ENCODE measurements at regions not wholly inside any gene's neighbourhood (a gene's known extent, or its start where the extent isn't known, plus 50 kb on each side); places are given as distances from the start of the nearest gene placed in this dataset.

DNA sequence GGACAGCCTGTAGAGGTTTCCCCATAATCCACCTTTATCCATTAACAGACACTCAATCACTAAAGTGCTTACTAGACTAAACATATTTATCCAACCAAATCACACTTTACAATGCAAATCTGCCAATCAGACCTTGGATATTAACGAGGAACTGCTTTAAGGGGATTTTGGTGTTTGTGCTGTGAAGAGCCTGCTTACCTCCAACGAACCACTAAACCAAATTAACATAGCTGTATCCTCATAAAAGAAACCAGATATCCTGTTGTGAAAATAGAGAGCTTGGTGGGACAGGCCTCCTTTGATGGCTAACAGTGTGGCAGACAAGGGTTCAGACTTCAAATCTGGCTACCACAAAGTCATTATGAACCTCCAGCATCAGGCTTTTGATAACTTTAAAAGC, 252.6 kb upstream of the HAND2 start:
- TF ChIP-seq EP300 (IDR thresholded peaks at IDR 0.05), result no peak
- TF ChIP-seq POLR2A (IDR thresholded peaks at IDR 0.05), result no peak
- TF ChIP-seq, protein P1, sequence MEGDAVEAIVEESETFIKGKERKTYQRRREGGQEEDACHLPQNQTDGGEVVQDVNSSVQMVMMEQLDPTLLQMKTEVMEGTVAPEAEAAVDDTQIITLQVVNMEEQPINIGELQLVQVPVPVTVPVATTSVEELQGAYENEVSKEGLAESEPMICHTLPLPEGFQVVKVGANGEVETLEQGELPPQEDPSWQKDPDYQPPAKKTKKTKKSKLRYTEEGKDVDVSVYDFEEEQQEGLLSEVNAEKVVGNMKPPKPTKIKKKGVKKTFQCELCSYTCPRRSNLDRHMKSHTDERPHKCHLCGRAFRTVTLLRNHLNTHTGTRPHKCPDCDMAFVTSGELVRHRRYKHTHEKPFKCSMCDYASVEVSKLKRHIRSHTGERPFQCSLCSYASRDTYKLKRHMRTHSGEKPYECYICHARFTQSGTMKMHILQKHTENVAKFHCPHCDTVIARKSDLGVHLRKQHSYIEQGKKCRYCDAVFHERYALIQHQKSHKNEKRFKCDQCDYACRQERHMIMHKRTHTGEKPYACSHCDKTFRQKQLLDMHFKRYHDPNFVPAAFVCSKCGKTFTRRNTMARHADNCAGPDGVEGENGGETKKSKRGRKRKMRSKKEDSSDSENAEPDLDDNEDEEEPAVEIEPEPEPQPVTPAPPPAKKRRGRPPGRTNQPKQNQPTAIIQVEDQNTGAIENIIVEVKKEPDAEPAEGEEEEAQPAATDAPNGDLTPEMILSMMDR (IDR thresholded peaks at IDR 0.05), result no peak
- no peaks in the 10 kb centered on the region for H3K9me3 ChIP-seq
- H3K27ac ChIP-seq, result no peak overlapping the region
- no peaks in the 10 kb centered on the region for H3K4me1 ChIP-seq (ENCODE audit: insufficient read depth)
- H3K27me3 ChIP-seq, result no peaks in the 10 kb centered on the region
- no peaks in the 10 kb centered on the region for H3K36me3 ChIP-seq
- H3K4me3 ChIP-seq, result no peak overlapping the region
- intact Hi-C loops (cut with DNase I), result no loop called here
- WGBS, 3 donors, result 47 to 66% (median 57%) methylated on average over 2 of the region's 2 CpGs
- DNase-seq, result no peak

DNA sequence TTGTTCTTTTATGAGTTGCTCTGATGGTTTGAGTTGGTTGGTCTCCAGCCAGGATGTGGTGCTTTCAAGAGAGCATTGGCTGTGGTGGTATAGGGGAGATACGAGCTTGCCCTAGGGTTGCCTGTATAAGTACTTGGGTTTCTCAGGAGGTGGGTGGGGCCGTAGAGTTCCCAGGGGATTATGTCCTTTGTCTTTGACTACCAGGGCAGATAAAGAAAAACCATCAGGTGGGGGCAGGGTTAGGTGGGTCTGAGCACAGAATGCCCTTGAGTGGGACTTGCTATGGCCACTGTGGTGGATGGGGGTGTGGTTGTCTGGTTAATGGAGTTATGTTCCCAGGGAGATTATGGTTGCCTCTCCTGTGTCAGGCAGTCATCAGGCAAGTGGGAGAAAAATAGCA, 247.9 kb upstream of the HAND2 start:
- no peak for DNase-seq

DNA sequence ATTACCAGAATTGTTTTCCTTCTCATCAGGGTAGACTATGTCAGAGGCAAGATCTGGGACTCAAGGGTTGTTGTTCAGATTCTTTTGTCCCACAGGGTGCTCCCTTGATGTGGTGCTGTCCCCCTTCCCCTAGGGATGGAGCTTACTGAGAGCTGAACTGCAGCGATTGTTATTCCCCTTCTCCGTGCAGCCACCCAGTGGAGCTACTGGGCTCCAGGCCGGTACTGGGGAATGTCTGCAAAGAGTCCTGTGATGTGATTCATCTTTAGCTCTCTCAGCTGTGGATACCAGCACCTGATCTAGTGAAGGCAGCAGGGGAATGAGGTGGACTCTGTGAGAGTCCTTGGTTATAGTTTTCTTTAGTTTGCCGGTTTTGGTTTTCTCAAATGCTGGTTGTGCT, 247.4 kb upstream of the HAND2 start:
- Histone ChIP-seq H3K36me3 (no peaks in the 10 kb centered on the region), H3K4me3 (no peak overlapping the region), H3K27ac (no peak overlapping the region), H3K9me3 (no peaks in the 10 kb centered on the region), H3K27me3 (no peaks in the 10 kb centered on the region), H3K4me1 (ENCODE audit: insufficient read depth) (no peaks in the 10 kb centered on the region)
- 81 to 91% (median 88%) methylated on average over 4 of the region's 4 CpGs for WGBS, 3 donors
- DNase-seq, result no peak
- intact Hi-C loops (cut with DNase I), result no loop called here
- no peak for TF ChIP-seq EP300 (IDR thresholded peaks at IDR 0.05)
- no peak for TF ChIP-seq POLR2A (IDR thresholded peaks at IDR 0.05)
- TF ChIP-seq, protein P1 (IDR thresholded peaks at IDR 0.05), result no peak

More for the DNA sequence above, 247.9 kb upstream of the HAND2 start:
- no peak overlapping the region for H3K4me3 ChIP-seq
- TF ChIP-seq EP300 (IDR thresholded peaks at IDR 0.05), result no peak
- TF ChIP-seq, protein P1 (IDR thresholded peaks at IDR 0.05), result no peak
- TF ChIP-seq POLR2A (IDR thresholded peaks at IDR 0.05), result no peak
- no peaks in the 10 kb centered on the region for H3K9me3 ChIP-seq
- H3K27ac ChIP-seq, result no peak overlapping the region
- 81 to 89% (median 84%) methylated on average over 2 of the region's 2 CpGs for WGBS, 3 donors
- no peaks in the 10 kb centered on the region for H3K36me3 ChIP-seq
- no peaks in the 10 kb centered on the region for H3K27me3 ChIP-seq
- no peaks in the 10 kb centered on the region for H3K4me1 ChIP-seq (ENCODE audit: insufficient read depth)
- intact Hi-C loops (cut with DNase I), result no loop called here

DNA sequence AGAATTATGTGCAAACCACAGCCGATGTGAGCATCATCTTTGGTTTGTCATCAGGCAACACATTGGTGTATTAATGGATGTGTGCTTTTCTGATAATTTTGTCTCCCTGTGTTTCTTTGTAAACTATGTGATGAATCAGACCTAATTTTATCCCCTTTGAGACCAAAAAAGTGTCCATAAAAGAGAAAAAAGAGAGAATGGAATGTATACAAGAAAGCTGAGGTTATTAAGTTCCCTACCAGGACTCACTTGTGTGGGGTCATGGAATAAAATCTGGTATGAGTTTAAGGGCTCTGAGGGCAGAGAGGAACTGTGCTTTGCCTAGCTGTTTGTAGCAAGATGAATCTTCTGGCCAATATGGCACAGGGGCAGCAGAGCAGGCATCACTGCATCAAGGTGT, 239.5 kb upstream of the HAND2 start:
- H3K36me3 ChIP-seq, result no peaks in the 10 kb centered on the region
- intact Hi-C loops (cut with DNase I), result no loop called here
- TF ChIP-seq, protein P1 (IDR thresholded peaks at IDR 0.05), result no peak
- TF ChIP-seq POLR2A (IDR thresholded peaks at IDR 0.05), result no peak
- H3K4me1 ChIP-seq (ENCODE audit: insufficient read depth), result peaks cover 2% of the 10 kb centered on the region
- WGBS, 3 donors, result 82 to 96% (median 83%) methylated on average over 1 of the region's 1 CpG
- no peak overlapping the region for H3K27ac ChIP-seq
- no peaks in the 10 kb centered on the region for H3K27me3 ChIP-seq
- no peak overlapping the region for H3K4me3 ChIP-seq
- H3K9me3 ChIP-seq, result no peaks in the 10 kb centered on the region
- no peak for DNase-seq

DNA sequence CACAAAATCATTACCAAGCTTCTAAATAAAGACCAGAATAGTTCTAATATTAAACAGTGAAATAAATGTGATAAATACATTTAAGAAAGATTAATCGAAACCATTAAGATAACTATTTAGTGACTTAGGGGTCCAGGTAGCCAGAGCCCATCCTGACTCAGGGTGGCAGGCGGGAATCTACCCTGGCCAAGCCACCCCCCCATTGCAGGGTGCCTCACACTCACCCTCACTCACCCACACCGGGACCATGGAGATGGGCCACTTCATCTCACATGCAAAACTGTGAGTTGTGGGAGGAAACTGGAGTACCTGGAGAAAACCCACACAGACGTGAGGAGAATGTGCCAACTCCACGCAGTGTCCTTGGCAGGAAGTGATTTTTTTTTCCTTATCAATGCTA, 237.6 kb upstream of the HAND2 start:
- 73 to 77% (median 76%) methylated on average over 5 of the region's 5 CpGs for WGBS, 3 donors
- Histone ChIP-seq H3K4me3 (no peak overlapping the region), H3K27ac (no peak overlapping the region), H3K9me3 (no peaks in the 10 kb centered on the region), H3K4me1 (ENCODE audit: insufficient read depth) (peaks cover 2% of the 10 kb centered on the region), H3K36me3 (no peaks in the 10 kb centered on the region), H3K27me3 (no peaks in the 10 kb centered on the region)
- intact Hi-C loops (cut with DNase I), result no loop called here
- no peak for DNase-seq
- TF ChIP-seq EP300 (IDR thresholded peaks at IDR 0.05), result no peak
